HG02678 (cell line): ENCODE measurements at regions not wholly inside any gene's neighbourhood (a gene's known extent, or its start where the extent isn't known, plus 50 kb on each side); places are given as distances from the start of the nearest gene placed in this dataset.

Source experiments
- ATAC-seq: cut with Tn5 transposase; IDR thresholded peaks from one replicate; pipeline ENCODE4 v1.9.1; 2021; ENCODE audit warnings: mild to moderate bottlenecking, moderate library complexity; ENCODE audit not compliant: unreplicated experiment

DNA sequence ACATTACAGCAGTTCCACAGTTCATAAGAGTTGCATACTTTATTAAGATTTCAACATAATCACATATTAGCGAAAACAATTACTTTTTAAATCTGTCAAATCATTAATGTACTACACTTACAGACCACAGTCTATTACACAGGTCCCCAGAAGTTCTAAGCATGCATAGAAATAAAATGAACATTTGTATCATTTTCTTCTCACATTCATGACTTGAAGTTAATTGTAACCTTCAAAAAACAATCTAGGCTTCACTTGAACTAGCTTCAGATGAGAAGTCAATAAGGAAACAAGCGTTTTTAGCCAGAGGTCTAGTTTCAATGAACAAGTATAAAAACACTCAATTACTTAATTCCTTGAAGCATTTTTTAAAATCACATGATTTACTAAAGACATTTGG lies 238.3 kb downstream of the HACE1 start:
- ATAC-seq, result no peak

DNA sequence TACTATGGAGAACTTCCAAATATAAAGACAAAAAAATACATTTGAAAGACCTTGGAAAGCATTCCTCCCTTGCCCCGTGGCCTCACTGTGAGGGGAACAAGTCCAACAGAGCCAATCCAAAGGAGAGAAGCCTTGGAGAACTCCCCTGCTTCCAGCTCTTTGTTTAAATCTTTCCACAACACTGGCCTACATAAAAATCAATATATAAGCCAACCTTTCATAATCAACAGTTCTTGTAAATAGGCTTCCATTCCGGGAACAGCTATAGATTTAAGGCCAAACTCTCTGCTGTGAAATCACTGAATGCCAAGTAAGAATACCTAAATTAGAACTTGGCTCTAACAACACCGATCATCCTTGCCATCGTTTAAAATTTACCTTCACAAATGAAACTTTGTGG lies 242.1 kb downstream of the HACE1 start:
- ATAC-seq, result no peak

DNA sequence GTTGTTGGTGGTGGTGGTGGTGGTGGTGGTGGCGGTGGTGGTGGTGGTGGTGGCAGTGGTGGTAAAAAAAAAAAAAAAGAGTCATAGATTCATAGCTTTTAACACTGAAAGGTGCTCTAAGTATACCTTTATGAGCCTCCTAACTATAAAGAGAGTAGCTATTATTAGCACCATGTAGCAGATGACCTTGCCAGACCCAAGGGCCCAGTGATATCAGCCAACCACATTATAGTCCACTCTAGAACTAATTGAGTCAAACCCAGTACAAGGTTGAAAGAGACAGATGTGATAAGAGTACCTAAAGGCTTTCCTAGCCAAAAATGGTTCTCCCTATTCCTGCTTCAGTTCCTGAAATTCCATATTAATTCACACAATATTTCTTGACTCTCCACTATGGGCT lies 245.3 kb downstream of the HACE1 start:
- no peak for ATAC-seq

DNA sequence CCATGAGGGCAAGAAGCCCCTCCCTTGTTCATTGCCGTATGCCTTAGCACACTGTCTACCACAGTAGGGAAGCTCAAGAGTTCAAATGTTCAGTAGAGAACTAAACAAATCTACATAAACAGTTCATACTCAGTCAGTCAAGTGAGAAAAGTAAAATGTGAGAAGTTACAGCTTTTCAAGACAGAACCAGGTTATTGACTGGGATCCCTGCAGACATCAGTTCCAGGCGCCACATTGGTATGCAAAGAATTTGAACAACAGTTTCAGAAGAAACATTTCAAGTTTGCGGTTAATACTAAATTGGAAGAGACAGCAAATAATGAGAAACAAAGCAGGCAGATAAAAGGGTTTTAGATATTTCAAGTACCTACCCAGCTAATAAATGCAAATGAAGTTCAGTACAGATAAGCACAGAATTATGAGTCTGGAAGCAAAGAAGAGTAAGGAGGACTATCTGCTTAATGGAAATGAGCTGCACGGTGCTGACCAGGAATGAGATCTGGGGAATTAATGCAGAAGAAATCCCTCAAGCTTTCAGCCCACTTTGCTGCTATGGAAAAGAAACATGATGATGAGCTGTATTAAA lies 246.2 kb downstream of the HACE1 start:
- ATAC-seq, result no peak

DNA sequence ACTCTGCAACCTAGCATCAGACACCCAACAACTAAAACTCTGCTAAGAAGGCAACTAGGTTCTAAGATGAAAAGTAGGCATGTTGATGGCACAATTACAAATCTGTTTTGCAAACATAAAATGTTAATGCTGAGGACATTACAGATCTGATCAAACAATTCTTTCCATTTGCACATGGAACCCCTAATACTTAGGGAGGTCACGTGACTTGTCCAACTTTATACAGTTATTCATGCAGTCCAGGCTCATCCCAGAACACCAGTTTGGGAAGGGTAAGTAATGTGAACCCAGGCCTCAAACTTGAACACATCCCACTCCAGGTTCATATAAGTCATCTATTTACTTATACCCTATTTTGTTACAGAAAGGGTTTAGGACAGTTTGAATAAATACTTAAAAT lies 247.2 kb downstream of the HACE1 start:
- ATAC-seq, result no peak

DNA sequence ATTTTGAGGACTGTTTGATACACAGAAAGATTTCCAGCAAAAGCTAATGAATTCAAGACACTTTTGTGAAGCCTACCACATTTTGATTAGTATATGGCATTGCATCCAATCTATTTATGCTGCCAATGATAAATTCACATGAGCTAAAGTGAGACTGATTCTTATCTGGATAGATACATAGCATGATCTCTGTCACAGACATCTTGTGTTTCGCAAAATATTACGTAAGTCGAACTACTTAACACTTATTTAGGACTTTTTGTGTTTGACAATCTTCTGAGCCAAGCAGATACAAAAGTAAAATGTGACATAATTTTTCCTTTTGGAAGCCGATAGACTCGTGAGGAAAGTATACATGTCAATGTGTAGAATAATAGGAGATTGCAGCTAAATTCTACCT lies 251.6 kb downstream of the HACE1 start:
- ATAC-seq, result no peak

DNA sequence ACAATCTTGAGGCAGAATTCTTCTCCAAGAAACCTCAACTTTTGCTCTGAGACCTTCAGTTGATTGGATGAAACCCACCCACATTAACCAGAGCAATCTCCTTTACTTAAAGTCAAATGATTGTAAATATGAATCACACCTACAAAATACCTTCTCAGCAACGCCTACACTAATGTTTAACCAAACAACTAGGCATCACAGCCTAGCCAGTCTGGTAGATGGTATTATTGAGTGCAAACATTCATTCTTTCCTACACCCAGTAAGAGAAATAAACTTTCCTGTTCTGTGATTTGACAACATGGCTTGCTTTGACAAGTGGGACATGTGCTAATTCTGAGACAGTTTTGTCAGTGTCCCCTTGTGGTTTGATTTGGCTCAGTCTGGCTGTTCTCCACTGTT lies 252.2 kb downstream of the HACE1 start:
- no peak for ATAC-seq

DNA sequence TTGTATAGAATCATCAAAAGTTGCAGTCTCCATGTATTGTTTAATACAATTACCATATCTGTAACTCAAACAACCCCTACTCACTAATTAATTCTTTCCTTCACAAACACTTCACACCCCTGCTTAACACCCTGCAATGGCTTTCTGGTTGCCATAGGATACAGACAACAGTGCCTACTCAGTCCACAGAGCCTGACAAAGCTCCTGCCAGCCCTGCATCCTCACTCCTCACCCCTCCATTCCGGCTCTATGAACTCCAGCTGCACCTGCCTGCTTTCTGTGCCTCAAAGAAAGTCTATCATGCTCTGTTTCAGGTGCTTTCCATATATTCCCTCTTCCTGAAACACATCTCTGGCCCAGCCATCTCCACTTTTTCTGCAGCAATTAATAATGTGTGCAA lies 253.4 kb downstream of the HACE1 start:
- no peak for ATAC-seq

DNA sequence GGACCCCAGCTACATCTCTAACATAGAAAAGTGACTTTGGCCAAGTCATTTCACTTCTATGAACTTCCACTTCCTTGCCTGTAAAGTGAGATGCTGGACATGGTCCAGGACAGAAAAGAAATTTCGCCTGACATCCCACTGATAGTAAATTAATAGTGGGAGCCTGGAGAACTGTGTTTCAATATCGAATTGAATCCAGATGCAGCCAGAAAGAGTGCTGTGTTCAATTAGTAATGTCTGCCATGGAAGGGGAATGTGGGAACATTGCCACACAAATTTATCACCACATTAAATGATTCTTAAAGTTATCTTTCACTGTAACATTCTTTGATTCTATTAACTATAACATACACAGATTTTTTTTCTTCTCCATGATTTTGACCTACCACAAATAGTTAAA lies 255.0 kb downstream of the HACE1 start:
- ATAC-seq, result no peak

DNA sequence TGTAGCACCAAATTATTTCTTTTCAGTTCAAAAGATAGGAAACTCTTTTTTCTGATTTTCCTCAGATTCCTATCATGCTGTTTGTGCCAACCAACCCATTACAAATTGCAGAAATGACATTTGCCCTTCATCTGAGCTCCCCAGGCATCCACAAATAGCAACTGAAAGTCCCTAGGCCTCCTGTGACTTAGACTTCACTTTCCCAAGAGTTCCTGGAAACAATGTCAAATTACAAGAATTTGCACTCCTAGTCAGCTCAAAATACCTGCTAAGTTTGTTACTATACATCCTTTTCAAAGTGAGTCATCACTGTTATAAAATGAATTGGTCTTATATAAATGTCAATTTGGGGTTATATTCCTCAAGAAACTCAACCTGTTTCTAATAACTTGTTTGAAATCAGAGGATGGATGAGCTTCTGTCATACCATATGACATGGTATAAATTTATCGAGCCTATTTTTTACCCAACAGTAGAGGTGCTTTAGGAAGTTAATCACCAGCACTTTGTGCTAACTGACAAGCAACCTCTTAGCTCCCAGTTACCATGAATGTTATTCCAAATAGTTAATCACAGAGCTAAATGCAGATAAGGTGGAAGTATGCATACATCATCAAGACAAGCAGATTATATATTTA lies 256.5 kb downstream of the HACE1 start:
- ATAC-seq, result no peak

DNA sequence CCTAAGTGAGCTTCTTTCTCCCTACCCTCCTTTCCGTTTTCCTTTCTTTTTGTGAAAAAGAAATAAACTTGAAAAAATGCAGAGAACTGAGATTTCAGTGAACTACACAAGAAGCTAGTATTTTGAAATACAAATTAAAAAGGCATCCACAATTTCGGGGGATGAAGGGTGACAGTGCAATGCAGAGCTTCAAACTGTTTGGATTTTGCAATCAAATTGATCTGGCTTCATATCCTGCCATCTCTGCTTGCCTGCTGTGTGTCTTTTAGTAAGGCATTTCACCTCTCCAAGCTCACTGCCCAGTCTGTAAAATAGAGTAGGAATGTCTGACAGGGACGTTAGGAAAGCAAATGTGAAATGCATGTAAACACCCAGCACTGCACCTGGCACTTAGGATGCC lies 258.0 kb downstream of the HACE1 start:
- ATAC-seq, result no peak

DNA sequence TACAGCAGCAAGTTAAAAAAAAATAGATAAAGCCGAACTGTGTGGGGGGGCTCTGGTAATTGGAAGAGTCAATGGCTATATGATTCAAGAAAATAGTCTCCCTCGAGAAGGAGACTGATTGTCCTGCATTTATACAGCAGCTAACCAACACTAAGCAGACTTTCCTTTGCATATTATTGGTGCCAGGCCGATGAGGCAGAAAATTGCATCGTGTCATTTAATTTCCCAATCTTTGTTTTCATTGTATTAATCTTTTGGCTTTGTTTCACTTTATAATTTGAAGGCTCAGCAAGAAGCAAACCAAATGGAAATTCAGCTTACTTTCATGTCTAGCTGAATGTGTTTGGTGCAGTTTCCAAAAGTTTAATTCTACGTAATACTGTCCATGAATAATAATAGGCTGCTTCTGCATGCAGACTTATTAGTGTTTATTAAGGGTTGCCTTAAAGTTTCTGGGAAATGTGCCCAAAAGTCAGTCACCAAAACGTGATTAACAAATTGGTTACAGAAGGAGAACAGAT lies 258.5 kb downstream of the HACE1 start:
- no peak for ATAC-seq

DNA sequence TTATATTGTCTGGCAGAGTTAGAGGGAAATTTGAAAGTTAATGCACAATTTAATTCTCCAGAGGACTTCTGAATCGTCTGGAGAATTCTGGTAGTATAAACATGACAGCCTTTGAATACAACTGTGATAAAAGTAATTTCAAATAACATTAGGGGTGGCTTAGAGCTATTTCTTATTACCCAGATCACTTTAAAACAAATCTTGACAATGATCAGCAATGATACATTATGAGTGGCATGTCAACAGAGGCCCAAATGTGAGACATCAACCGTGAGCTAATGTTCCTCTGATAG lies 259.1 kb downstream of the HACE1 start:
- no peak for ATAC-seq

DNA sequence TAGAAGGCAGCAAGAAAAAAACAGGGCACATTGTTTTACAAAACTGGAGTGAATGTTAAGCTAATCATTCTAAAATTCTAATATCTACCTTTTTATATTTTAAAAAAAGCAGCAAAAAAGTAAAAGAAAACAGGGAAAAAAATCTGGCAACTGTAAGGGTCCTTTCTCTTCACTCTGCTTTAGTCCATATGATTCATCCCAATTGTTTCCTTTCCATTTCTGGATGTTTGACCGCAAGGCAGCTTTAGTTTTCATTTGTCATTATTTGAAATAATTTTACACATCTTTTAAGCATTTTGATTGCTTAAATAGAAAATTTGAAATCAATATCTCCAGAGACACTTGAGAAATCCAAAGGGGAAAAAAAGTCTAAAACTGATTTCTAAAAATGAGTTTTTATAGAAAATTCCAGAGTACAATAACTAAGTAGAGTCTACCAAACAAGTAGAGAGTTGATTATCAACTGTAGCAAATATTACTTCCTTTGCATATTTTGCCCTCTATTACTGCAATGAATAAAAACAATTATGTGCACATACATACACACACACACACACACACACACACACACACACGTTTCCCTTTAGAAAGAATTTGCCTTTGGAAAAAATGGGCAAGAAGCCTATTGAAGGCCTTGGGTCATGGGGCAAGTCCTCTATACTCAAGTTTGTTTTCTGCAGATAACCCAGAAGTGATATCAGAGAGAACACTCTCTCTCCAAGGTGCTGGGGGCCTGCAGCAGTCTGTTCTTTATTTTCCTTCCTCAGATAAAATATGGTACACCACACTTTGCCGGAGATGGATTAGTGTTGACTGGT lies 259.7 kb downstream of the HACE1 start:
- no peak for ATAC-seq

DNA sequence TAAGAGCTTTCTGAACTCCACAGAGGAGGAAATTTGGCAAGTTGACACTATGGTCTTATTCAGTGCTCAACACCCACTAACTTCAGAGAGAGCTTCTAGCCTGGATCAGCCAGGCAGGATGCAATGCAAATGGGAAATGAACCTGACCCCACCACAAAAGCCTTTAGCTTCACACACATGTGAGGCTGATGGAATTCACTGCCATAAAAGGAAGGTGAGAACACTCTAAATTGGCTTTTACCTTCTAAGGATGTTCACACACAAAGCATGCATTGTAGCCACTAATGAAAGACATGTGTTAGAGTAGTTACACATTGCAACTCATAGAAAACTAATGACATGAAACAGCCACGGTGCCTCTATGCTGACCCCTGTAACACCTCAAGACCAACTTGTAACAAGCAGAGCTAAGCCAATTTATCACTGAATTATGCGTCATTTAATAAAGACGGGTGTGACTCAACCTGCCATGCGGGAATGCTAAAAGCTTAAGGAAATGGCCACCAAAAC lies 262.1 kb downstream of the HACE1 start:
- no peak for ATAC-seq

DNA sequence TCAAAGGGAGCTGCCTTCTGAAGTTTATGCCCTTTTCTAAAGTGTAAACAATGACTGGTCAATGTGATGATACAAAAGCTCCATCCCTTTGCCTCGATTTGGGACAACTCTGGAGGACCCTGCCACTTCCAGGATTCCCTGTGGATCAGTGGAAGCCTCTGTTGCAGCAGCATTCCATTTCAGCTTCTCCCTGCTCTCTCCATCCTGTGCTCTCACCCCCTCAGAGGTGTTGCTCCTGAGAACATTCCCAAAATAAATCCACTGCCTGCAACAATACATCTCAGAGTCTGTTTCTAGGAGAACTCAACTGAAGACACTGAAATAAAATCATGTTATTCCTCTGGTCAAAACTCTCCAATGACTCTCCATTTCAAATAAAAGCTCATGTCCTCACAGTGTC lies 263.6 kb downstream of the HACE1 start:
- ATAC-seq, result no peak

DNA sequence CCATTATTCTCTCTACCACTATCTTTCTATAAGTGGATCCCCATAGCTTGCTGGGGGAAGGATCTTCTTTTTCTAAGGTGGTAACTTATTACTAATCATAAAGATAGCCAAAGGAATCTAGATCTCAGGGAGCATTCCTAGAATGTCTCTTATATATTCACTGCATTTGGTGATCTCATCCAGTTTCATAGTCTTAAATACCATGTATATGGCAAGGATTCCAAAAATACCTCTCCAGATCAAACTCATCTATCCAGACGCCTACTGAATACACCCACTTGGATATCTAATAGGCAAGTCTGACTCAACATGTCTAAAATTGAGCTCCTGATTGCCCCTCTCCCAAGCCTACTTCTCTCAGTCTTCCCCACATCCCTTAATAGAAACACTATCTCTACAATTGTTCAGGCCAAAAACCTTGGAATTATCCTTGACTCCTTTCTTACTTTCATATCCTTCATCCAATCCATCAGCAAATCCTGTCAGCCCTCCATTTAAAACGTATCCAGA lies 264.4 kb downstream of the HACE1 start:
- no peak for ATAC-seq

DNA sequence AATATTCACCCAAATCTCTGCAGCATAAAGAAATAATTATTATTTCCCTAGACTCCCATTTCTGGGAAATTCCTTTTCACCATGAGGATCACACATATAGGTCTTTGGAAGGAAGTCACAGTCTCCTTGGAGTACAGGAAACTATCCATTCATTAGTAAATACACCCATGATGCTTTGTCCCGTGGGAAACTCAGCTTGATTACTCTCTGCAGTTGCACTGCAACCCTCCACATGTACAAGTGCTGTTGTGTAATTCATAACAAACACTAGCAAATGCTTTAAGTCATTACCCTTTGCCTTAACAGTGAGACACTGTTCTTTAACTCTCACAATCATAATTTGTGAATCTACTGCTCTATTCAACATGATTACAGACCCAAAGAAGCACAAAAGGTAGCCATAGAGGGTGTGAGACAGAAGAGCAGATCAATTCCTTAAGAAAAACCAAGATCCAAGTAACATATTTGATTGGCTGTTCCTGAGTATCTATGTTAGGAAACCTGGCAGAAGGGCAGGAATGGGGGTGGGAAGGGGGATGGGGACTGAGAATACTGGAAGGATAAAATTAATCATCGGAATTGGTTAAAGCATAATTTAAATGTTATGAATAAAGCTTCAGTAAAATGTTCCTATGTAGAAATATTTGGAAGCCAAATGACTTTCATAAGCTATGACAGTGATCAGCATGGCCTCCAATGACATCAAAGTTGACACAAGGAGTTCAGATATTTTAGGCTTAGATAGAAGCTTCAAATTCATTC lies 268.0 kb downstream of the HACE1 start:
- ATAC-seq, result no peak

DNA sequence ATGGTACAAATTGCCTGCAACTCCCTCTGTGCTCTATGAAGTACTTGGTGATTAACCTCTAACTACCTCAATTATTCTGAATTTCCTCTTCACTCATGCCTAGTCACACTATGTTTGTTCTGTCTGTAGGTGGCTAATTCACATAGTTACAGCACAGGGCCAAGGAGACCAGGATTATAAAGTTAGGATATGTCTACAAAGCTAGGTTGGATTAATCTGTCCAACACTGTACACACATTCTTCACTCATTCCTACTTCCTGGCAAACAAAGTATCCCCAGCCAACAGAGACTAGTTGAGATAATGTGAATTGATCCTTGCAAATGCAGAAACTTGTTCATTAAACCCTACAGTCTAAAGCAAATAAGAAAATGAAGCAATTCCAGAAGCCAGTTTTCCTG lies 269.8 kb downstream of the HACE1 start:
- no peak for ATAC-seq

DNA sequence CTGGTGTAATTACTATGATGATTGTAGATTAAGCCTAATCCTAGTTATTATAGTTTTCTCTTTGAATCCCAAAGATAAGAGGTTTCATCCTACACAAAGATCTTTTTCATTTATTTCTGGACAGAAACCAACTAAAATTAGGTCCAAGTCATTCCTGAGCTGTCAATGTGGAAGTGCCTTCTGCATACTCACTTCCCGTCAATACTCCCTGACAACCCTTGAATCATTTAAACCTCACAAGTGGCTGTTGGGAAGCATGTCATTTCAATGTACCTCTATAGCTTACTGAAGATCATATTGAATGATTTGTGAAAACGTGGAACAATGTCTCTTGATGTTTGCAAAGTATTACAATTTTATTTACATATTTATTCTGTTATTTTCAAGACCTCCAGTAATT lies 274.1 kb downstream of the HACE1 start:
- ATAC-seq, result no peak

DNA sequence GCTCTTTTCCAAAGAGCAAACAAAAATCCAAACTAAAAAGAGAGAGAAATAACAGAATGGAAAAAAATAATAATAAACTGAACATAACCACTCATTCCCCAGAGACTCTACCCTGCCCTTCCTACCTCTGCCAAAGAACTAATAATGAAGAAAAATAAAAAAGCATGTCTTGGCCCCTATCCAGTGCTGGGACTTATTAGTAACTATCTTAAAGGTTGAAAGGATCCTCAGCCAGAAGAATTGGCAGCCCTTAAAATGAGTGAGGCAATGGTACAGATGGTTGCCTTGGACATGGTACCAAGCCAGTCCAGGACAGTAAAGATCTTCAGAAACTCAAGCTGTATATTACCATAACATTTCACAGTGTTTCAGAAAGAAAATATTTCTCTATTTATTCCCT lies 279.3 kb downstream of the HACE1 start:
- ATAC-seq, result no peak
